H1 (cell line): ENCODE measurements at regions not wholly inside any gene's neighbourhood (a gene's known extent, or its start where the extent isn't known, plus 50 kb on each side); places are given as distances from the start of the nearest gene placed in this dataset.

Experiments used
- CTCF ChIA-PET: fragments of 300-600 bp; sonication (Branson Sonifier 250); formaldehyde crosslinking; loops from one replicate; lab custom pipeline; 2021; ENCODE audit not compliant: partially characterized antibody; lab: Charles Lee
- POLR2A ChIA-PET: fragments of 300-600 bp; sonication (Branson Sonifier 250); formaldehyde crosslinking; loops from one replicate; lab custom pipeline; 2021; ENCODE audit warnings: inconsistent platforms; ENCODE audit not compliant: partially characterized antibody; lab: Charles Lee
- DNase-seq, 2 experiments: peaks; one replicate each; pipeline versions ENCODE4 v3.0.0 to v3.0.0-alpha.2; 2010 to 2022; ENCODE audit warnings: low spot score in 2 of 2, low read depth in 1 of 2, mixed read lengths in 1 of 2
- FAIRE-seq: peaks from 2 replicates; lab custom pipeline; 2011; peaks lifted over from hg19 to GRCh38; lab: Jason Lieb, UNC
- H2AFZ ChIP-seq: 2 replicates; pipeline ENCODE4 v1.8.1; 2012; ENCODE audit warnings: low read length, inconsistent platforms
- H2AK5ac ChIP-seq: 2 replicates; pipeline ENCODE4 v1.6.1; 2013; ENCODE audit warnings: low read depth, low read length
- H2BK120ac ChIP-seq: replicated peaks from 2 replicates; pipeline ENCODE3; 2013; ENCODE audit warnings: low read depth, low read length, inconsistent platforms
- H2BK12ac ChIP-seq: 2 replicates; pipeline ENCODE4 v1.6.1; 2013; ENCODE audit warnings: low read depth, low read length
- H2BK15ac ChIP-seq: 2 replicates; pipeline ENCODE4 v1.6.1; 2013; ENCODE audit warnings: low read length
- H2BK20ac ChIP-seq: 2 replicates; pipeline ENCODE4 v1.6.1; 2013; ENCODE audit warnings: low read length
- H2BK5ac ChIP-seq: 2 replicates; pipeline ENCODE4 v1.6.1; 2013; ENCODE audit warnings: low read depth, low read length
- H3K14ac ChIP-seq: 2 replicates; pipeline ENCODE4 v1.6.1; 2013; ENCODE audit warnings: inconsistent platforms; ENCODE audit not compliant: insufficient read length
- H3K18ac ChIP-seq: 2 replicates; pipeline ENCODE4 v1.6.1; 2013; ENCODE audit warnings: low read length; ENCODE audit errors: extremely low read depth
- H3K23ac ChIP-seq: 2 replicates; pipeline ENCODE4 v1.6.1; 2013; ENCODE audit warnings: inconsistent platforms; ENCODE audit not compliant: insufficient read length
- H3K23me2 ChIP-seq: 2 replicates; pipeline ENCODE4 v1.6.1; 2013; ENCODE audit warnings: low read depth, low read length
- H3K27ac ChIP-seq: 2 replicates; pipeline ENCODE4 v1.6.1; 2011; ENCODE audit warnings: low read depth, low read length, inconsistent platforms
- H3K27me3 ChIP-seq, 4 experiments: replicated peaks in 1 of 4; 1 replicate in 1 of 4; 2 replicates in 3 of 4; pipeline versions ENCODE4 v1.6.1 to v1.8.1; 2011 to 2013; ENCODE audit warnings: low read length in 3 of 4, mild to moderate bottlenecking in 3 of 4, inconsistent platforms in 2 of 4, mixed read lengths in 2 of 4, moderate library complexity in 1 of 4; ENCODE audit not compliant: control insufficient read depth in 3 of 4, insufficient read depth in 3 of 4; ENCODE audit errors: extremely low read depth in 1 of 4
- H3K36me3 ChIP-seq, 4 experiments: 2 replicates each; pipeline versions ENCODE4 v1.6.1 to v1.8.1; 2011 to 2013; ENCODE audit warnings: mild to moderate bottlenecking in 4 of 4, low read length in 3 of 4, moderate library complexity in 2 of 4, control low read depth in 1 of 4, inconsistent platforms in 1 of 4; ENCODE audit not compliant: insufficient read depth in 4 of 4, control insufficient read depth in 2 of 4
- H3K4ac ChIP-seq: replicated peaks from 2 replicates; pipeline ENCODE3; 2013; ENCODE audit warnings: low read length, low read depth, mixed read lengths, inconsistent platforms; ENCODE audit not compliant: insufficient read length
- H3K4me1 ChIP-seq, 4 experiments: replicated peaks in 1 of 4; 1 replicate in 1 of 4; 2 replicates in 3 of 4; pipeline versions ENCODE4 v1.6.1 to v1.8.1; 2011 to 2013; ENCODE audit warnings: low read length in 3 of 4, inconsistent platforms in 2 of 4, mixed read lengths in 1 of 4; ENCODE audit not compliant: insufficient read depth in 4 of 4, control insufficient read depth in 3 of 4
- H3K4me2 ChIP-seq, 2 experiments: 2 replicates each; pipeline versions ENCODE4 v1.6.1 to v1.8.1; 2011 to 2013; ENCODE audit warnings: low read depth in 2 of 2, low read length in 2 of 2, control low read depth in 1 of 2, inconsistent platforms in 1 of 2, mild to moderate bottlenecking in 1 of 2; ENCODE audit not compliant: insufficient read depth in 1 of 2
- H3K4me3 ChIP-seq, 4 experiments: fragments of 200-600, 300-600 bp in 1 of 4; sonication (generic), shearing (Covaris generic), sonication (Bioruptor Twin) in 1 of 4; 2 replicates each; pipeline versions ENCODE4 v1.5.1 to v1.8.1; 2011 to 2016; ENCODE audit warnings: low read length in 4 of 4, low read depth in 3 of 4, control low read depth in 2 of 4, inconsistent platforms in 2 of 4, mild to moderate bottlenecking in 2 of 4, mixed read lengths in 1 of 4, moderate library complexity in 1 of 4; ENCODE audit not compliant: insufficient read depth in 2 of 4; ENCODE audit errors: extremely low read depth in 1 of 4
- H3K56ac ChIP-seq: replicated peaks from 2 replicates; pipeline ENCODE3; 2013; ENCODE audit warnings: low read depth, mild to moderate bottlenecking, mixed read lengths, low read length, inconsistent platforms; ENCODE audit not compliant: insufficient read length
- H3K79me1 ChIP-seq: 2 replicates; pipeline ENCODE4 v1.6.1; 2013; ENCODE audit warnings: low read depth, low read length, control low read depth
- H3K79me2 ChIP-seq, 2 experiments: 2 replicates each; pipeline versions ENCODE4 v1.6.1 to v1.8.1; 2012 to 2013; ENCODE audit warnings: low read length in 2 of 2, mild to moderate bottlenecking in 2 of 2, inconsistent platforms in 1 of 2; ENCODE audit not compliant: insufficient read depth in 2 of 2, control insufficient read depth in 1 of 2
- H3K9ac ChIP-seq, 4 experiments: replicated peaks in 1 of 4; 1 replicate in 1 of 4; 2 replicates in 3 of 4; pipeline versions ENCODE4 v1.6.1 to v1.8.1; 2011 to 2013; ENCODE audit warnings: low read depth in 3 of 4, low read length in 3 of 4, control low read depth in 2 of 4, mild to moderate bottlenecking in 2 of 4, moderate library complexity in 2 of 4, inconsistent platforms in 1 of 4; ENCODE audit errors: extremely low read depth in 1 of 4
- H3K9me3 ChIP-seq, 2 experiments: 2 replicates each; pipeline versions ENCODE4 v1.6.1 to v1.8.1; 2012 to 2013; ENCODE audit warnings: mild to moderate bottlenecking in 2 of 2, moderate library complexity in 2 of 2, control low read depth in 1 of 2, inconsistent platforms in 1 of 2, low read depth in 1 of 2, low read length in 1 of 2, mixed read lengths in 1 of 2; ENCODE audit not compliant: insufficient read depth in 2 of 2
- H4K20me1 ChIP-seq, 2 experiments: replicated peaks in 1 of 2; 2 replicates each; pipeline versions ENCODE3 to v1.8.1; 2011 to 2013; ENCODE audit warnings: inconsistent platforms in 2 of 2, low read length in 2 of 2, mild to moderate bottlenecking in 1 of 2; ENCODE audit not compliant: insufficient read depth in 2 of 2, control insufficient read depth in 1 of 2
- H4K5ac ChIP-seq: 2 replicates; pipeline ENCODE4 v1.6.1; 2013; ENCODE audit warnings: low read length, low read depth, mixed read lengths, inconsistent platforms; ENCODE audit not compliant: insufficient read length
- H4K8ac ChIP-seq: 2 replicates; pipeline ENCODE4 v1.8.0; 2013; ENCODE audit warnings: mild to moderate bottlenecking, moderate library complexity, low read length, inconsistent platforms; ENCODE audit not compliant: insufficient read depth; ENCODE audit errors: extremely low read depth
- H4K91ac ChIP-seq: replicated peaks from 2 replicates; pipeline ENCODE3; 2013; ENCODE audit warnings: low read length, mixed read lengths, inconsistent platforms; ENCODE audit not compliant: insufficient read length
- ASH2L ChIP-seq: fragments of 200-600, 300-600 bp; sonication (generic); IDR thresholded peaks from one replicate; pipeline ENCODE4 v1.7.1; 2017; ENCODE audit warnings: low read length
- MAFK ChIP-seq: IDR thresholded peaks from 2 replicates; pipeline ENCODE4 v1.6.1; 2012; ENCODE audit warnings: low read depth, mild to moderate bottlenecking, improper control_type of control experiment, low read length
- POLR2A ChIP-seq, 2 experiments: IDR thresholded peaks; 1 replicate in 1 of 2; 2 replicates in 1 of 2; pipeline ENCODE4 v1.6.1; 2011; ENCODE audit warnings: low read depth in 2 of 2, low read length in 2 of 2, mild to moderate bottlenecking in 2 of 2; ENCODE audit errors: control extremely low read depth in 1 of 2
- RNF2 ChIP-seq: fragments of 200-900, 300-1000 bp; sonication (generic); IDR thresholded peaks from 2 replicates; pipeline ENCODE4 v1.7.1; 2016; ENCODE audit warnings: borderline replicate concordance, low read depth, mild to moderate bottlenecking, antibody characterized with exemption, low read length; ENCODE audit not compliant: poor library complexity, severe bottlenecking; ENCODE audit errors: missing control alignments
- SIN3A ChIP-seq, 2 experiments: IDR thresholded peaks in 1 of 2; conservative IDR thresholded peaks in 1 of 2; 2 replicates each; pipeline ENCODE4 v1.6.1; 2011 to 2012; ENCODE audit warnings: low read length in 2 of 2, improper control_type of control experiment in 1 of 2, low read depth in 1 of 2, mild to moderate bottlenecking in 1 of 2
- SP2 ChIP-seq: IDR thresholded peaks from 2 replicates; pipeline ENCODE4 v1.6.1; 2012; ENCODE audit warnings: mild to moderate bottlenecking, low read length, inconsistent platforms
- SP4 ChIP-seq: IDR thresholded peaks from 2 replicates; pipeline ENCODE4 v1.6.1; 2012; ENCODE audit warnings: low read length, inconsistent platforms
- SUZ12 ChIP-seq: fragments of 200-600 bp; sonication (generic); IDR thresholded peaks from 2 replicates; pipeline ENCODE4 v1.6.1; 2012; ENCODE audit warnings: mild to moderate bottlenecking, inconsistent platforms, low read length, moderate library complexity, mixed read lengths

DNA sequence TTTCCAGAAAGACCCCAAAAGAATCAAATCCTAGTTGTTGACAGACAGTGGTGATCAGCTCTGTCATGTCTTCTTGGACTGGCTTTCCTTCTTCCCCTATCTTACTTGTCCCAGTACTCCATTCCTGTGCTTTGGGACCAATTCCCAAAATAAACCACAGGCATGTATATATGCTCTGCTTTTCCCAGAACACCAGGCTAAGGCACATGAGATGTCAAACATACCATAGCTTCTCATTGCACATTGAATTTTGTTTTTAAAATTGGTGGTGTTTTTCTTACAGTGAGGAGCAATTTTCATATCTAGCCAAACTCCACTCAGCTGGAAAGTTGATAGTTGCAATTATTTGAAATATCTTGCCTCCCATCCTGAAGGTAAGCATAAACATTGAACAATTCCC is 88.9 kb upstream of the RGPD4 start:
- Histone ChIP-seq H3K79me1 (no peaks in the 10 kb centered on the region), H3K9ac (no peak overlapping the region), H3K18ac (no peak overlapping the region), H3K27ac (no peak overlapping the region), H2AFZ (no peak overlapping the region), H2BK15ac (no peak overlapping the region), H4K20me1 (no peaks in the 10 kb centered on the region), H3K23me2 (no peaks in the 10 kb centered on the region), H2AK5ac (no peak overlapping the region), H3K14ac (no peak overlapping the region), H2BK120ac (no peak overlapping the region), H3K23ac (no peak overlapping the region), H4K91ac (no peak overlapping the region), H3K79me2 (no peaks in the 10 kb centered on the region), H3K36me3 (no peaks in the 10 kb centered on the region), H3K4ac (no peak overlapping the region)
- CTCF ChIA-PET, result interaction anchor here (1.4 kb wide), 1 partner anchor 17 kb away, joined by 6 read pairs; no protein-coding TSS in a partner anchor
- no peak for FAIRE-seq
- TF ChIP-seq POLR2A (IDR thresholded peaks at IDR 0.05; ENCODE audit: control extremely low read depth in 1 of 2, low read depth in 2 of 2, low read length in 2 of 2) (no peak), RNF2 (no peak), SP2 (no peak), SUZ12 (no peak), ASH2L (no peak), SIN3A (conservative IDR thresholded peaks at IDR 0.05 in 1 of 2, IDR thresholded peaks at IDR 0.05 in 1 of 2; ENCODE audit: low read depth in 1 of 2, low read length in 2 of 2) (no peak), SP4 (no peak), MAFK (no peak)
- TF ChIP-seq, all 59 proteins: peak for 0
- Histone ChIP-seq H4K8ac (no peak overlapping the region), H3K4me1 (no peaks in the 10 kb centered on the region), H3K4me2 (no peak overlapping the region), H3K27me3 (no peaks in the 10 kb centered on the region), H3K9me3 (no peaks in the 10 kb centered on the region), H2BK5ac (no peak overlapping the region), H4K5ac (no peak overlapping the region), H2BK12ac (no peak overlapping the region), H3K56ac (no peak overlapping the region), H2BK20ac (no peak overlapping the region), H3K4me3 (no peak overlapping the region)
- no peak for DNase-seq
- POLR2A ChIA-PET, result interaction anchor here (0.6 kb wide), 1 partner anchor 17 kb away, joined by 3 read pairs; no protein-coding TSS in a partner anchor
